ENCODE measurements at regions not wholly inside any gene's neighbourhood (a gene's known extent, or its start where the extent isn't known, plus 50 kb on each side); places are given as distances from the start of the nearest gene placed in this dataset.

DNA sequence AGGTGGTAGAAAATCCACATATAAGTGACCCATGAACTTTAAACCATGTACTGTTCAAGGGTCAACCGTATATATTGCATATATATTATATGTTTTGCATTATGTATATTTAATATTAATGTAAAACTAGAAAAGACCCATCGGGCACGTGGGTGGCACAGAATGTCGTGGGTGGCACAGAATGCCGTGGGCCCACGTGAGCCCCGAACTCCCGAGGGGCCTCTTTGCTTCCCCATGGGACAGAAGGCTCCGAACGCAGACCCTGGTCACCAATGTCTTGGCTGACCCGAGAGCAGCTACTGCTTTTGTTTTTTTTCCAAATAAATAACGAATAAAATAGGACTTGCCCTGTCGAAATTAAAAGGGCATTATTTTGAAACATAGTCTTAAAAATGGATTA lies 415.4 kb downstream of the BRD1 start:
- no peak for DNase-seq (ENCODE audit: low read depth in 1 of 2, low spot score in 1 of 2)
- TF ChIP-seq JUND (IDR thresholded peaks at IDR 0.05; ENCODE audit: low read depth) = no peak
- in situ Hi-C loops (cut with HindIII; ENCODE audit: low pct_unique_long_range_greater_than_20kb, low sequenced_read_pairs) = no loop called here

DNA sequence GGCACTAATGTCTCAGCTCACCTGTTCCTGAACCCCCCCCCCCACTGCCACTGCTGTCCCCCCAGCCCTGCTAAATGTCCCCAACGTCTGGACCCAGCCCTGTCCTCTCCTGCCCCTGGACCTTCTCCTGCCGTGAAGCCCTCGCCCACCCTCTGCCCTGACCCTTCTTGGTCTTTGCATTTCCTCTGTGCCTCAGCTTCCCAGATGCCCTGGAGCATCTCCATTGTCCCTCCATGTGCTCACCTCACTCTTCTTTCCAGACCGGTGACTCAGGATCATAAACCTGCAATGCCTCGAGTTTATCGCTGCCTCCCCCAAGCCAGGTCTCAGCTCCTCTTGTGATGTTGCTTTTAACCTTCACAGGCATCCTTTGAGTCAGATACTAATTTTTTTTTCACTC lies 416.4 kb downstream of the BRD1 start:
- in situ Hi-C loops (cut with HindIII; ENCODE audit: low pct_unique_long_range_greater_than_20kb, low sequenced_read_pairs) = no loop called here
- no peak for DNase-seq (ENCODE audit: low read depth in 1 of 2, low spot score in 1 of 2)
- no peak for TF ChIP-seq JUND (IDR thresholded peaks at IDR 0.05; ENCODE audit: low read depth)

DNA sequence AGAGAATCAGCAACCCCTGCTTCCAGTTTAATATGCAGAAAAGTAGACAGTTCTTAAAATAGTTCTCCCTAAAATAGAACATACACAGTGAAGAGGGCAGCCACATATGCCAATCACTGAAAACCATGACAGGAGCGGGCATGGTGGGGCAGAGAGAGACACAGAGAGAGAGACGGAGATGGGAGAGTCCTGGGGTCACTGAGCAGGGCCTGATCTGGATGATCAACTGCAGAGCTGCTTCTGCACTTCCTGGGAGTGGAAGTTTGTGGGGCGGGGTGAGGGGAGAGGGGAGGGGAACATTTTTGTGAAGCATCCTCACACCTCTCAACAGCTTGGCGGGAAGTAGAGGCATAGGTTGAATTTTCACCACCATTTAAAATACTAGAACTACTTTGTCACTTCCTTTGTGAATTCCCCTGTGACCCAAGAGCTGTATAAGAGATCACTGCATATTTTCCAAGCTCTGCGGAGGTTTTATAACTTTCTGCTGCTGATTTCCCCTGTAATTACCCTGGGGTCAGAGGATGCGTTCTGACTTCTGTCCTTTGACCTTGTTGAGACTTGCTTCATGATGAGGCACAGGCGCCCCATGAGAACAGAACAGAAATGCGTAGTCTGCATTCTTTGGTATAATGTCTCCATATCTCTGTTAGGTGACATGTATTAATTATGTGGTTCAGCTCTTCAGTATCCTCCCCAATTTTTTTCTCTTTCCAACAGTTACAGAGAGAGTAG lies 419.4 kb downstream of the BRD1 start:
- in situ Hi-C loops (cut with HindIII; ENCODE audit: low pct_unique_long_range_greater_than_20kb, low sequenced_read_pairs) = no loop called here

DNA sequence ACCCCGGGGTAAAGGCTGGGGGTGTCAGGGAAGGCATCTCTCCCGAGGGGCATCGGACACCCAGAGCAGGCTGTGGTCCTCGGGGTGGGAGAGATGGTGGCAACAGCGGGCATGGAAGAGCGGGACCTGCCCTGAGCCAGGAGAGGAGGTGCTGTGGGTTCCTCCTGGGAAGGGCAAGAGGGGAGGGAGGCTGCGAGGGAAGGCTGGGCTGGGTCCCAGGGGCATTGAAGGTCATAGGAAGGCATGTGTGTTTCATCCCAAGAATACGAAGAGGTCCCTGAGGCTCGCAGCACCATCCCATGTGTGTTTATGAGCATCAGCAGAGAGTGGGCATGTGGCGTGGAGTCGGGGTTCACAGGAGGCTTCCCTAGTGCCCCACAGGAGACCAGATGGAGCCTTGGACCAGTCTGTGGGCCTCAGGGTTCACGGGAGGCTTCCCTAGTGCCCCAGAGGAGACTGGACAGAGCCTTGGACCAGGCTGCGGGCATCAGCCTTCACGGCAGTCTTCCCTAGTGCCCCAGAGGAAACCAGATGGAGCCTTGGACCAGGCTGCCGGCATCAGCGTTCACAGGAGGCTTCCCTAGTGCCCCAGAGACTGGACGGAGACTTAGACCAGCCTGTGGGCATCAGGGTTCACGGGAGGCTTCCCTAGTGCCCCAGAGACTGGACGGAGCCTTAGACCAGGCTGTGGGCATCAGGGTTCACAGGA lies 420.6 kb downstream of the BRD1 start:
- no peak for DNase-seq (ENCODE audit: low read depth in 1 of 2, low spot score in 1 of 2)
- in situ Hi-C loops (cut with HindIII; ENCODE audit: low pct_unique_long_range_greater_than_20kb, low sequenced_read_pairs) = no loop called here
- no peak for TF ChIP-seq JUND (IDR thresholded peaks at IDR 0.05; ENCODE audit: low read depth)

More for the DNA sequence above, 419.4 kb downstream of the BRD1 start:
- no peak for TF ChIP-seq JUND (IDR thresholded peaks at IDR 0.05; ENCODE audit: low read depth)
- DNase-seq (ENCODE audit: low read depth in 1 of 2, low spot score in 1 of 2) = no peak

DNA sequence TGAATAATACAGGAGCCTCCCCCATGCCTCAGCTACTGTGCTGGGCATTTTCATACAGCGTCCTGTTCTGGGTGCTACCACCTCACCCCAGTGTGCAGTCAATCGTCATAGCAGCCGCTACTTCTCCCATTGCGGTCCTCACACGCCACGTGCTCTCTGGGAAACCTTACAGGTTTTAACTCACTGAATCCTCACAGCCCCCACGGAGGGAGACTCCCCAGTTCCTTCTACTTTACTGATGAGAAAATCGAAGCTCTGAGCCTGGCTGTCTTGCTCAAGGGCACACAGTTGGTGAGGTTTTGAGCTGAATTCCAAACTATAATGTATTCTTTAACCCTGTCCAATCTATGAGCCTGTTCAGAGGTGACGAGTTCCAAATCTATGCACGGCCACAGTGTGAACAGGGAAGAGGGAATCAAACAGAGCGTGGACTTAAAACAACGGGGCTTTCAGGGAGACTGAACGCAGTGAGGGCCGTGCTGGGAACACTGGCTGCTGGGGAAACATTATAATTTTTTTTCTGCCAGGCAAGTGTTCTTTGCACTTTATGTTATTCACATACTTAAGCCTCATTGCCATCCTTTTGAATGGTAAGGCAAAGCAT lies 421.5 kb downstream of the BRD1 start:
- TF ChIP-seq JUND (IDR thresholded peaks at IDR 0.05; ENCODE audit: low read depth) = no peak
- no peak for DNase-seq (ENCODE audit: low read depth in 1 of 2, low spot score in 1 of 2)
- in situ Hi-C loops (cut with HindIII; ENCODE audit: low pct_unique_long_range_greater_than_20kb, low sequenced_read_pairs) = no loop called here

DNA sequence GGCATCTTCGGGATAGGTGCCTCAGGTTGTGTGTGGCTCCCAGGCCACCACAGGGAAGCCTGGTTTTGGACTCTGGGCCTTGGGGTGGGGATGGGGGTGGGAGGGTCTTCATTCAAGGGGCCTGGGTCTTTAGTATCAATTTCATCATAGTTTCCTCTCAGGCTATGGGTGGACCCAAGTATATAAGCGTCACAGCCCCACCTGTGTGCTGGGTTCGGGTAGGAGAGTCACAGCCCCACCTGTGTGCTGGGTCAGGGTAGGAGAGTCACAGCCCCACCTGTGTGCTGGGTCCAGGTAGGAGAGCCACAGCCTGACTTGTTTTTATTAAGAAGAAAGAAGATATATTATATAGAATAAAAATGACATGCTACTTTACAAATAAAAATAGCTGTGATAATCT lies 422.1 kb downstream of the BRD1 start:
- no peak for DNase-seq (ENCODE audit: low read depth in 1 of 2, low spot score in 1 of 2)
- in situ Hi-C loops (cut with HindIII; ENCODE audit: low pct_unique_long_range_greater_than_20kb, low sequenced_read_pairs) = no loop called here
- no peak for TF ChIP-seq JUND (IDR thresholded peaks at IDR 0.05; ENCODE audit: low read depth)

DNA sequence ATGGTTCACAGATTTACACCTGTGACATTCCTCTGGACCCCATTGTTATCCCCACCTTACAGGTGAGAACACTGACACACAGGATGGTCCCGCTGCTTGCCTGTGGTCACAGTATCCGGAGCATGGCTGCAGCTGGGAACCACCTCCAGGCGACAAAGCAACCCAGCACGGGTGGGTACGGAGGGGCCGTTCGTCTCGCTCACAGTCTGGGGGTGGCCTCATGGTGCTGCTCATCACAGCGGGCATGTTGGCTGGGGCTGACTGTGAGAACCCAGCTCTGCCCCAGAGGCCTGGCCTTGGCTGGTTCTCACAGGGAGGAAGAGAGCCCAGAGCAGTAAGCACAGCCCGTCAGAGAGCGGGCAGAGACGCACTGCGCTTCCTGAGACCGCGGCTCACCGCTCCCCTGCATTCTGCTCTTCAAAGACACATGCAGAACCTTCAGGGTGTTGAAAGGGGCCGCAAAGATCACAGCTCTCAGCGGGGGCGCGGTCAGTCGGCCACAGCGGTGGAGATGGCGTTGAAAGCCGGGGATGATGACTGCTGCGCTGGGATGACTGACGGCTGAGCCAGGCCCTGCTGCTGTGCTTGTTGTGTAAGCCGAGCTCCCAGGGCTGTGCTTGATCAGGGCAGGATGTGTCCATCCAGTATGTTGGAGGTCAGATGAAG lies 423.0 kb downstream of the BRD1 start:
- in situ Hi-C loops (cut with HindIII; ENCODE audit: low pct_unique_long_range_greater_than_20kb, low sequenced_read_pairs) = no loop called here
- no peak for TF ChIP-seq JUND (IDR thresholded peaks at IDR 0.05; ENCODE audit: low read depth)
- no peak for DNase-seq (ENCODE audit: low read depth in 1 of 2, low spot score in 1 of 2)

DNA sequence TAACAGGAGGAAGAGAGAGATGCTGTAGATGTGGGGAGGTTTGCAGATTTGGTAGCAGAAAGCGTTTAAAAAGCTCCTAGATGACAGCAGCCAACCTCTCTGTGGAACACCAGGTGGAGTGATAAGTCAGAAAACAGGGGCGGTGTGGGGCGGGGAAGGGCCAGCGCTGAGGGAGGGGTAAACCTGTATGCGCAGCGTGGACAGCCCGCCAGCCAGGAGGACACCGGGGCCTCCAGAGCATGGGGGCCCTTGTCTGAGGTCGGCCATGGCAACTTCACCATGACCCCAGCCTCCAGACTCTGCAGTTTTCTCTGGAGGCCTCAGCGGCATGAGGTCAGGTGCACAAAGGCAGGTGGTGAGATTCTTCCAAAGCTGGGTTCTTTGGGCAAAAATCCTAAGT lies 423.7 kb downstream of the BRD1 start:
- DNase-seq (ENCODE audit: low read depth in 1 of 2, low spot score in 1 of 2) = no peak
- in situ Hi-C loops (cut with HindIII; ENCODE audit: low pct_unique_long_range_greater_than_20kb, low sequenced_read_pairs) = no loop called here

DNA sequence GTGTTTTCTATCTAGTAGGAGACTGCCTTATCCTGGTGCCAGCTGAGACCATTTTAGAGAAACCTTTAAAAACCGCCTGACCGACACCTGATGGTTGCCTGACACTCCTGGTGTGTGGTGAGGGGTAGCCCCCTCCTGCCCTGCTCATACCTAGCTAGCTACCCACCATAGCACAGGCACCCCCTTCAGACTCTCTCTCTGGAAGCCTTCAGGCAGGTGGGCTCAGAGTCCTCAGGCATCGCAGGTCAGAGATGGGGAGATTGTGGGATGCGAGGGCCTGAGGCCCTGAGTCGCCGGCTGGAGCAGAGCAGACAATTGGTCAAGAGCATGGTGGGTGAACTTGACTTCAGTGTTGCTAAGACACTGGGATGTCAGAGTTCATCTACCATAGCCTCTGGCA lies 424.6 kb downstream of the BRD1 start:
- no peak for TF ChIP-seq JUND (IDR thresholded peaks at IDR 0.05; ENCODE audit: low read depth)
- no peak for DNase-seq (ENCODE audit: low read depth in 1 of 2, low spot score in 1 of 2)

More for the DNA sequence above, 423.7 kb downstream of the BRD1 start:
- TF ChIP-seq JUND (IDR thresholded peaks at IDR 0.05; ENCODE audit: low read depth) = no peak

DNA sequence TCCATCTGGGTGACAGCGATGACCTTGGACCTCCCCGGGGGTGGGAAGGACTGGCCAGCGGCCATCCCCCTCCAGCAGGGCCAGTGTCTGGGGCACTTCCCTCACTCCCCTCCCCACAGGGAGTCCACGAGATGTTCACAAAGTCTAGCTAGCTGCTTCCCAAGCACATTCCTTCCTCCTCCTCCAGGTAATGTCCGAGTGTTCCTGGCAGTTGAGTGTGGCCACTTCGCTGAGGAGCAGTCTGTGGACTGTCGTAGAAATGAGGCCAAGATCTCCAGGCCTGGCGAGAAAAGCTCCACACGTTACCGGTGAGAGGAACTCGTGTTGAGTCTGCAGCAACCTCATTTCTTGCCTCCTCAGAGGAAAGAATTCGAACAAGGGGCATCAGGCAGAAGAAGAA lies 425.5 kb downstream of the BRD1 start:
- in situ Hi-C loops (cut with HindIII; ENCODE audit: low pct_unique_long_range_greater_than_20kb, low sequenced_read_pairs) = no loop called here
- TF ChIP-seq JUND (IDR thresholded peaks at IDR 0.05; ENCODE audit: low read depth) = no peak

More for the DNA sequence above, 424.6 kb downstream of the BRD1 start:
- in situ Hi-C loops (cut with HindIII; ENCODE audit: low pct_unique_long_range_greater_than_20kb, low sequenced_read_pairs) = no loop called here

DNA sequence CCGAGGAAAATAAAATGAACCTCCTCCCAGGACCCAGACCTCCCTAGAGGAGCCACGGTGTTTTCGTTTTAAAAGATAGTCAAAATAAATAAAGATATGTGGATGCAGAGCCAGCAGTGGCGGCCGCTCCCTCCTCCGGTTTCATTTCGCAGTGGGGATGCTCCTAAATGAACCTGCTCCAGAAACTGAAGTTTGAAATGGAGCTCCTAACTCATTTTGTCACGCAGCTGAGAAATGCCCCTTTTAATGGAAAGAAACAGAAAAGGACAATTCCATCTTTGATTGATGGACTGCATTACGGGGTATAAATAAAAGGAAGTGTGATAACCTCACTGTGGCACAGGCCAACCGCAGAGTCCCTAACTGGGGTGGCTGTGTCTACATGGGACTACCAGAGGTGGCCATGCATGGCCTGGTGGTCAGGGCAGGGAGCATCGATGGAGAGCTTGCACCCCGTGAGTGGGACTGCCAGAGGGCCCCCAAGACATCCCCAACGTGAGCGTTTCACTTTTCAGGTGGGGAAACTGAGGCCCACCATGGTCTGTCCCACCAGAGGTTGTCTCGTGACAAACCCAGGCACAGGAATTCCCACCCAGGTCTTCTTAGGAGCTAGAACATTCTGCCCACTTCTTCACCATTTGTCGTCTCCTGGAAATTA lies 426.6 kb downstream of the BRD1 start:
- TF ChIP-seq JUND (IDR thresholded peaks at IDR 0.05; ENCODE audit: low read depth) = no peak
- no peak for DNase-seq (ENCODE audit: low read depth in 1 of 2, low spot score in 1 of 2)
- in situ Hi-C loops (cut with HindIII; ENCODE audit: low pct_unique_long_range_greater_than_20kb, low sequenced_read_pairs) = no loop called here

More for the DNA sequence above, 425.5 kb downstream of the BRD1 start:
- DNase-seq (ENCODE audit: low read depth in 1 of 2, low spot score in 1 of 2) = no peak
